ENCODE measurements at regions not wholly inside any gene's neighbourhood (a gene's known extent, or its start where the extent isn't known, plus 50 kb on each side); places are given as distances from the start of the nearest gene placed in this dataset.

- TF ChIP-seq SUZ12 (IDR thresholded peaks at IDR 0.05; ENCODE audit: extremely low read depth, insufficient read depth, insufficient read length) (no peak), YY1 (IDR thresholded peaks at IDR 0.05; ENCODE audit: insufficient read depth, insufficient read length) (no peak), ZNF274 (IDR thresholded peaks at IDR 0.05; ENCODE audit: low read depth, low read length) (no peak)
These were observed 182.4 kb upstream of the ARL4C start for GRCh38 chr2:234679301-234679740.

Data from NT2/D1 (cell line).